Endodermal cell (in vitro differentiated cells): ENCODE measurements at regions not wholly inside any gene's neighbourhood (a gene's known extent, or its start where the extent isn't known, plus 50 kb on each side); places are given as distances from the start of the nearest gene placed in this dataset.
"Not testable (repeated sequence)": the region's sequence is repeated elsewhere in the genome, so short reads cannot be mapped to it uniquely, and the experiment has no call there.

Source experiments
- DNase-seq: peaks from one replicate; pipeline ENCODE4 v3.0.0-alpha.2; 2017
- H3K27ac ChIP-seq: 2 replicates; pipeline ENCODE4 v1.5.1; 2013; ENCODE audit warnings: mild to moderate bottlenecking, low read depth, low read length, moderate library complexity
- H3K27me3 ChIP-seq: 2 replicates; pipeline ENCODE4 v1.6.1; 2013; ENCODE audit warnings: mild to moderate bottlenecking, low read length, moderate library complexity; ENCODE audit not compliant: insufficient read depth, control insufficient read depth, poor library complexity, severe bottlenecking
- H3K36me3 ChIP-seq: 2 replicates; pipeline ENCODE4 v1.7.0; 2013; ENCODE audit warnings: mild to moderate bottlenecking, low read length, moderate library complexity; ENCODE audit not compliant: control insufficient read depth, insufficient read depth
- H3K4me1 ChIP-seq: one replicate; pipeline ENCODE4 v1.7.0; 2013; ENCODE audit warnings: low read length; ENCODE audit not compliant: control insufficient read depth, insufficient read depth
- H3K4me3 ChIP-seq: 2 replicates; pipeline ENCODE4 v1.5.1; 2013; ENCODE audit warnings: mild to moderate bottlenecking, low read length, moderate library complexity
- H3K9ac ChIP-seq: 2 replicates; pipeline ENCODE4 v1.6.1; 2013; ENCODE audit warnings: mild to moderate bottlenecking, low read length, moderate library complexity; ENCODE audit not compliant: poor library complexity, severe bottlenecking; ENCODE audit errors: extremely low read depth
- H3K9me3 ChIP-seq: 2 replicates; pipeline ENCODE4 v1.6.1; 2013; ENCODE audit warnings: mild to moderate bottlenecking, low read length, moderate library complexity; ENCODE audit not compliant: control insufficient read depth
- H3K27ac Mint-ChIP-seq: 2 replicates; pipeline ENCODE4 v1.8.0; 2020; ENCODE audit warnings: mixed read lengths
- H3K27me3 Mint-ChIP-seq: 2 replicates; pipeline ENCODE4 v1.8.0; 2021; ENCODE audit warnings: mild to moderate bottlenecking, mixed read lengths; ENCODE audit not compliant: insufficient read depth
- H3K36me3 Mint-ChIP-seq: 2 replicates; pipeline ENCODE4 v1.8.0; 2020; ENCODE audit warnings: low read depth, mixed read lengths
- H3K4me1 Mint-ChIP-seq: 2 replicates; pipeline ENCODE4 v1.8.0; 2020; ENCODE audit warnings: mixed read lengths
- H3K4me3 Mint-ChIP-seq: 2 replicates; pipeline ENCODE4 v1.8.0; 2020; ENCODE audit warnings: mild to moderate bottlenecking, moderate library complexity, mixed read lengths
- H3K9me3 Mint-ChIP-seq: 2 replicates; pipeline ENCODE4 v1.8.0; 2020; ENCODE audit warnings: mild to moderate bottlenecking, mixed read lengths
- CTCF ChIP-seq: fragments of 200-600 bp; sonication (generic); conservative IDR thresholded peaks from 2 replicates; pipeline ENCODE4 v1.5.0; 2021; ENCODE audit warnings: antibody characterized with exemption, mild to moderate bottlenecking
- WGBS, 2 experiments: methylation state at CpG; one replicate each; pipeline versions ENCODE4 v1.1.5 to v1.1.7; 2013; ENCODE audit warnings: missing lambda C conversion rate in 2 of 2, mixed read lengths in 1 of 2; ENCODE audit not compliant: insufficient coverage in 1 of 2, insufficient read length in 1 of 2; 5-methylcytosine and 5-hydroxymethylcytosine counted together

- no peaks in the 10 kb centered on the region for H3K4me1 Mint-ChIP-seq
- peaks cover 6% of the 10 kb centered on the region for H3K9me3 Mint-ChIP-seq
- H3K4me3 ChIP-seq: no peak overlapping the region
- H3K9ac ChIP-seq: no peak overlapping the region
- 99 to 100% methylated on average over 2 to 3 of the region's 3 CpGs for WGBS, 2 experiments
- H3K36me3 ChIP-seq: no peaks in the 10 kb centered on the region
- H3K27ac Mint-ChIP-seq: no peak overlapping the region
- no peak for TF ChIP-seq CTCF
- no peak for DNase-seq
- H3K36me3 Mint-ChIP-seq: no peaks in the 10 kb centered on the region
- no peaks in the 10 kb centered on the region for H3K27me3 Mint-ChIP-seq
- no peaks in the 10 kb centered on the region for H3K27me3 ChIP-seq
- no peaks in the 10 kb centered on the region for H3K9me3 ChIP-seq
- no peak overlapping the region for H3K4me3 Mint-ChIP-seq
- H3K27ac ChIP-seq: no peak overlapping the region
- H3K4me1 ChIP-seq: no peaks in the 10 kb centered on the region
Observed at GRCh38 chr3:154625756-154626155, 195.8 kb upstream of the GPR149 start.

- H3K9me3 Mint-ChIP-seq: peaks cover 25% of the 10 kb centered on the region
- not testable (repeated sequence) for H3K27me3 Mint-ChIP-seq, H3K27me3 ChIP-seq, H3K9ac ChIP-seq, DNase-seq, H3K4me3 ChIP-seq, H3K4me1 Mint-ChIP-seq, H3K4me1 ChIP-seq, H3K27ac ChIP-seq, H3K4me3 Mint-ChIP-seq, H3K36me3 ChIP-seq, H3K27ac Mint-ChIP-seq, H3K9me3 ChIP-seq, H3K36me3 Mint-ChIP-seq
- 95% methylated on average over 10 of the region's 10 CpGs; no CpG with 5 or more reads in 1 of the 2 experiments for whole genome bisulfite sequencing, 2 experiments
Observed at GRCh38 chr3:154619621-154620020, 189.6 kb upstream of the GPR149 start.

- no peaks in the 10 kb centered on the region for H3K36me3 ChIP-seq
- WGBS, 2 experiments: 80 to 91% methylated on average over 2 to 4 of the region's 4 CpGs
- TF ChIP-seq CTCF: peak; percentile 69
- no peak overlapping the region for H3K4me3 ChIP-seq
- H3K9me3 ChIP-seq: no peaks in the 10 kb centered on the region
- Mint-ChIP-seq H3K4me1 (no peaks in the 10 kb centered on the region), H3K27ac (no peak overlapping the region), H3K4me3 (no peak overlapping the region), H3K27me3 (no peaks in the 10 kb centered on the region), H3K9me3 (peaks cover 25% of the 10 kb centered on the region), H3K36me3 (no peaks in the 10 kb centered on the region)
- H3K27ac ChIP-seq: no peak overlapping the region
- H3K27me3 ChIP-seq: no peaks in the 10 kb centered on the region
- no peaks in the 10 kb centered on the region for H3K4me1 ChIP-seq
- DNase-seq: peak; percentile 83
- H3K9ac ChIP-seq: no peak overlapping the region
Observed at GRCh38 chr3:154616298-154616697, 186.3 kb upstream of the GPR149 start.

GRCh38 chr3:154615471-154615870 is 185.5 kb upstream of the GPR149 start:
- no peak overlapping the region for H3K27ac Mint-ChIP-seq
- Histone ChIP-seq H3K36me3 (no peaks in the 10 kb centered on the region), H3K4me1 (no peaks in the 10 kb centered on the region), H3K27ac (no peak overlapping the region), H3K27me3 (no peaks in the 10 kb centered on the region), H3K9ac (no peak overlapping the region), H3K9me3 (no peaks in the 10 kb centered on the region), H3K4me3 (no peak overlapping the region)
- no peaks in the 10 kb centered on the region for H3K36me3 Mint-ChIP-seq
- TF ChIP-seq CTCF: no peak
- peaks cover 18% of the 10 kb centered on the region for H3K9me3 Mint-ChIP-seq
- no peak overlapping the region for H3K4me3 Mint-ChIP-seq
- 92 to 96% methylated on average over 3 of the region's 3 CpGs for WGBS, 2 experiments
- H3K27me3 Mint-ChIP-seq: no peaks in the 10 kb centered on the region
- no peak for DNase-seq
- no peaks in the 10 kb centered on the region for H3K4me1 Mint-ChIP-seq
